ENCODE measurements at regions not wholly inside any gene's neighbourhood (a gene's known extent, or its start where the extent isn't known, plus 50 kb on each side); places are given as distances from the start of the nearest gene placed in this dataset.

GRCh38 chr22:22185217-22185616 lies 59.4 kb upstream of the VPREB1 start:
- no peak for TF ChIP-seq SIN3A (IDR thresholded peaks at IDR 0.05; ENCODE audit: low read depth)
- no peak for TF ChIP-seq CTCF (IDR thresholded peaks at IDR 0.05 in 2 of 3, conservative IDR thresholded peaks at IDR 0.05 in 1 of 3; ENCODE audit: borderline replicate concordance in 1 of 3, insufficient read depth in 1 of 3, low read depth in 2 of 3, low read length in 2 of 3)
- TF ChIP-seq ELF1 (IDR thresholded peaks at IDR 0.05; ENCODE audit: borderline replicate concordance, low read depth) = no peak
- TF ChIP-seq POLR2A (IDR thresholded peaks at IDR 0.05; ENCODE audit: borderline replicate concordance, extremely low read depth, insufficient read depth, insufficient read length) = no peak
- no peak for TF ChIP-seq ZNF274 (IDR thresholded peaks at IDR 0.05; ENCODE audit: low read depth, low read length)
- TF ChIP-seq YY1 (IDR thresholded peaks at IDR 0.05; ENCODE audit: extremely low read depth, insufficient replicate concordance, low read depth, low read length) = no peak
- no peak for TF ChIP-seq JUND (IDR thresholded peaks at IDR 0.05)
- TF ChIP-seq EZH2 (IDR thresholded peaks at IDR 0.05) = no peak
- no peak for TF ChIP-seq REST (IDR thresholded peaks at IDR 0.05; ENCODE audit: low read depth)
